NT2/D1 (cell line): ENCODE measurements at regions not wholly inside any gene's neighbourhood (a gene's known extent, or its start where the extent isn't known, plus 50 kb on each side); places are given as distances from the start of the nearest gene placed in this dataset.

ENCODE experiments used
- SUZ12 ChIP-seq: IDR thresholded peaks from 2 replicates; pipeline ENCODE4 v1.6.1; 2011; ENCODE audit not compliant: insufficient read length, insufficient read depth; ENCODE audit errors: extremely low read depth
- ZNF274 ChIP-seq: IDR thresholded peaks from 2 replicates; pipeline ENCODE4 v1.6.1; 2011; ENCODE audit warnings: mild to moderate bottlenecking, low read depth, low read length

GRCh38 chr18:35807811-35808335 is 164.6 kb upstream of the RMP24 start:
- TF ChIP-seq SUZ12 (no peak), ZNF274 (no peak)
